Neural cell (in vitro differentiated cells): ENCODE measurements at regions not wholly inside any gene's neighbourhood (a gene's known extent, or its start where the extent isn't known, plus 50 kb on each side); places are given as distances from the start of the nearest gene placed in this dataset.

Source experiments
- CTCF ChIP-seq: fragments of 450-650 bp; IDR thresholded peaks from 2 replicates; pipeline ENCODE4 v1.5.1; 2014; ENCODE audit warnings: antibody characterized with exemption, mild to moderate bottlenecking, moderate library complexity; ENCODE audit not compliant: poor library complexity, severe bottlenecking
- REST ChIP-seq: IDR thresholded peaks from 2 replicates; pipeline ENCODE4 v1.6.1; 2012; ENCODE audit warnings: borderline replicate concordance
- TAF1 ChIP-seq: IDR thresholded peaks from 2 replicates; pipeline ENCODE4 v1.6.1; 2012; ENCODE audit warnings: low read depth

GRCh38 chr20:40175296-40175695 lies 513.7 kb downstream of the MAFB start:
- TF ChIP-seq CTCF (no peak), TAF1 (no peak), REST (no peak)
